ENCODE measurements at regions not wholly inside any gene's neighbourhood (a gene's known extent, or its start where the extent isn't known, plus 50 kb on each side); places are given as distances from the start of the nearest gene placed in this dataset.
A peak's percentile ranks its signal among the peaks of the same experiment; 100 is the strongest.

- DNase-seq (ENCODE audit: low read depth in 1 of 2, low spot score in 1 of 2): peak in 1 of 2 experiments; percentile 94
Measured at GRCh38 chrX:131792789-131793462, 230.2 kb upstream of the STK26 start.

GRCh38 chrX:131795442-131796229 is 227.5 kb upstream of the STK26 start:
- no peak for TF ChIP-seq JUND (IDR thresholded peaks at IDR 0.05; ENCODE audit: low read depth)
- in situ Hi-C loops (cut with HindIII; ENCODE audit: low pct_unique_long_range_greater_than_20kb, low sequenced_read_pairs): no loop called here
- no peak for DNase-seq (ENCODE audit: low read depth in 1 of 2, low spot score in 1 of 2)

More at GRCh38 chrX:131792789-131793462, 230.2 kb upstream of the STK26 start:
- TF ChIP-seq JUND (IDR thresholded peaks at IDR 0.05; ENCODE audit: low read depth): no peak
- in situ Hi-C loops (cut with HindIII; ENCODE audit: low pct_unique_long_range_greater_than_20kb, low sequenced_read_pairs): no loop called here

GRCh38 chrX:131801066-131801465 is 222.0 kb upstream of the STK26 start:
- no peak for TF ChIP-seq JUND (IDR thresholded peaks at IDR 0.05; ENCODE audit: low read depth)
- in situ Hi-C loops (cut with HindIII; ENCODE audit: low pct_unique_long_range_greater_than_20kb, low sequenced_read_pairs): no loop called here
- DNase-seq (ENCODE audit: low read depth in 1 of 2, low spot score in 1 of 2): no peak

- DNase-seq (ENCODE audit: low read depth in 1 of 2, low spot score in 1 of 2): no peak
- no peak for TF ChIP-seq JUND (IDR thresholded peaks at IDR 0.05; ENCODE audit: low read depth)
- in situ Hi-C loops (cut with HindIII; ENCODE audit: low pct_unique_long_range_greater_than_20kb, low sequenced_read_pairs): no loop called here
Measured at GRCh38 chrX:131801911-131802310, 221.2 kb upstream of the STK26 start.

GRCh38 chrX:131802836-131803626 is 220.1 kb upstream of the STK26 start:
- peak in 1 of 2 experiments; percentile 74 for DNase-seq (ENCODE audit: low read depth in 1 of 2, low spot score in 1 of 2)
- in situ Hi-C loops (cut with HindIII; ENCODE audit: low pct_unique_long_range_greater_than_20kb, low sequenced_read_pairs): no loop called here
- no peak for TF ChIP-seq JUND (IDR thresholded peaks at IDR 0.05; ENCODE audit: low read depth)

- peak in 1 of 2 experiments; percentile 84 for DNase-seq (ENCODE audit: low read depth in 1 of 2, low spot score in 1 of 2)
- TF ChIP-seq JUND (IDR thresholded peaks at IDR 0.05; ENCODE audit: low read depth): no peak
- in situ Hi-C loops (cut with HindIII; ENCODE audit: low pct_unique_long_range_greater_than_20kb, low sequenced_read_pairs): no loop called here
Measured at GRCh38 chrX:131812847-131813825, 210.0 kb upstream of the STK26 start.

GRCh38 chrX:131816551-131817136 is 206.5 kb upstream of the STK26 start:
- TF ChIP-seq JUND (IDR thresholded peaks at IDR 0.05; ENCODE audit: low read depth): no peak
- in situ Hi-C loops (cut with HindIII; ENCODE audit: low pct_unique_long_range_greater_than_20kb, low sequenced_read_pairs): no loop called here
- peak in 1 of 2 experiments; percentile 89 for DNase-seq (ENCODE audit: low read depth in 1 of 2, low spot score in 1 of 2)

GRCh38 chrX:131818297-131818936 is 204.7 kb upstream of the STK26 start:
- no peak for DNase-seq (ENCODE audit: low read depth in 1 of 2, low spot score in 1 of 2)
- in situ Hi-C loops (cut with HindIII; ENCODE audit: low pct_unique_long_range_greater_than_20kb, low sequenced_read_pairs): no loop called here
- no peak for TF ChIP-seq JUND (IDR thresholded peaks at IDR 0.05; ENCODE audit: low read depth)

- TF ChIP-seq JUND (IDR thresholded peaks at IDR 0.05; ENCODE audit: low read depth): no peak
- in situ Hi-C loops (cut with HindIII; ENCODE audit: low pct_unique_long_range_greater_than_20kb, low sequenced_read_pairs): no loop called here
Measured at GRCh38 chrX:131821945-131822622, 201.0 kb upstream of the STK26 start.

GRCh38 chrX:131826572-131826971 is 196.5 kb upstream of the STK26 start:
- DNase-seq (ENCODE audit: low read depth in 1 of 2, low spot score in 1 of 2): no peak
- in situ Hi-C loops (cut with HindIII; ENCODE audit: low pct_unique_long_range_greater_than_20kb, low sequenced_read_pairs): no loop called here
- no peak for TF ChIP-seq JUND (IDR thresholded peaks at IDR 0.05; ENCODE audit: low read depth)

More at GRCh38 chrX:131821945-131822622, 201.0 kb upstream of the STK26 start:
- no peak for DNase-seq (ENCODE audit: low read depth in 1 of 2, low spot score in 1 of 2)
